COR-L47 (cell line): ENCODE measurements at regions not wholly inside any gene's neighbourhood (a gene's known extent, or its start where the extent isn't known, plus 50 kb on each side); places are given as distances from the start of the nearest gene placed in this dataset.

ENCODE experiments used
- DNase-seq: peaks from one replicate; lab custom pipeline; 2025; lab: John Stamatoyannopoulos, UW

DNA sequence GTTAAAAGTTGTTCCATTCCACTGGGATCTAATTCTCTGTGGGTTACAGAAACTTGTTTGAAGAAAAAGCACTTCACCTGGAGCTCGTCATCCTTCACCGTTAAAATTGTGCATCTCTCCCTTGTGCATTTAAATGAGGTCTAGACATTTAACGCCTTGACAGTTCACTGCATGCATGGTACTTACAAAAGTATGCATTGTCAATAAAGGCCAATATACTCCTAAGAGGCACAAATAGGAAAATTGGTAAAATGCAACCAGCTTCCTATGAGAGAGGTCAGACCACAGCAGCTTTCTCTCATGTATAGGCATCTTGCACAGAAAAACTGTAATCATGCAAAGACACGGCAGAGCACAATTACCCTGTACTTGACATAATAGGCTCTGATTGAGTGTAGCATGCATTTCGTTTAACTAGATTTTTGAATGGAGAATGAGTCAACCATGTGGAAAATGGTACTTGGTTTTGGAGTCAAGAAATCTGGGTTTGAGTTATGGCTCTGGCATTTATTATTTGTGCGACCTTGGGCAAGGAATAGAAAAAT, 378.5 kb downstream of the RFPL4B start:
- no peak for DNase-seq

DNA sequence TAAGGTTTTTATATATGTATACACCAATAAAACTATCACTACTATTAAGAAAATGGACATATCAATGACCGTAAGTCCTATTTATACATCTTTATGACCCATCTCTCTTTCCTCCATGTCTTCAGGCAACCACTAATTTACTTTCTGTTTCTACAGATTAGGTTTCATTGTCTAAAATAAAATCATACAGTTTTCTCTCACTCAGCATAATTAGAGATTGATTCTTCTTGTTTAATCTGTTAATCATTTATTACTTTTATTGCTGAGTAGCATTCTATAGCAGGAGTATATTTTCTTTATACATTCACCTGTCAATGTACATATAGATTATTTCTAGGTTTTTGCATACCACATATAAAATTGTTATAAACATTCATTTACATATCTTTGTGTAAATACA, 388.0 kb downstream of the RFPL4B start:
- DNase-seq = no peak

DNA sequence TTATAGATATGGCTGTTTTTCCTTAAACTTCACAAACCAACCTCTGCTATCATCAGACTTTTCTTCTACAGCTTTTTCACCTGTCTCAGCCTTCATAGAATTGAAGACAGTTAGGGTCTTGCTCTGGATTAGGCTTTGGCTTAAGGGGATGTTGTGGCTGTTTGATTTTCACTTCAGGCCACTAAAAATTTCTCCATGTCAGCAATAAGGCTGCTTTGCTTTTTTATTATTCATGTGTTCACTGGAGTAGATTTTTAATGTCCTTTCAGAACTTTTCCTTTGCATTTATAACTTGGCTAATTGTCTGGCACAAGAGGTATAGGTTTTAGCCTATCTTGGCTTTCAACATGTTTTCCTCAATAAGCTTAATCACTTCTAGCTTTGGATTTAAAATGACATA, 392.6 kb downstream of the RFPL4B start:
- DNase-seq = no peak

DNA sequence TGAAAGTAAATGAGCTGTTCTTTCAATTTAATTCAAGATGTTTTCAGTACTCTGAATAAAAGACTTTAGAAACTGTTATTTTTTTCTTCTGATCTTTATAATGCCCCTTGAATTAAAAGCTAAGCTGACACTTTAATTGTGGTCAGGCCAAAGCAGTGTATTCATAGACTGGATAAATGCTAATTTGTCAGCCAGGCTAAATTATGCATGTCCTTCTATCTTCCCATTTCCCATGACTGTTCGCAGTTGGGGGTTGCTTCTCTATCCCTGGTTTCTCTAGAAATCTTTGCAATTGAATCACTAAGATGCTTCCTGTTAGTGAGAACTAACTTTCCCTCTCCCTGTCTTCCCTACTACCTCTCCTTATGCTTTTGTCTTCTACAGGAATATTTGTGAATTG, 396.2 kb downstream of the RFPL4B start:
- DNase-seq = no peak

DNA sequence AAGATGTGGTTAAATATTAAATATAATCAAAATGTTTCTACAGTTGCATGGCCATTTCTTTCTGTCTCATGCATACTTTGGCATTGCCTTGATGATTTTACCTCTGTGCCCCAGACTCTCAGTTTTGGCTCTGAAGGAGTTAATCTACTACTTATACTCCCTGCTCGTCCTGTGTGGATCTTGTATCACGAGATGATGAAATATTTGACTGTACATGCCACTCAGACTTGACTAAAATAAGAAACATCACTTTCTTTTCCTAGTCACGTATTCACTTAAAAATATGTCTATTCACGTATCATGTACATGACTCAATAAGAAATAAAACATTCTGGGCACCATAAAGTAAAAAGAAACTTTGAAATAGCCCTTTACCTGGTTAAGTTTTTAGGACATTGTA, 397.7 kb downstream of the RFPL4B start:
- DNase-seq = no peak

DNA sequence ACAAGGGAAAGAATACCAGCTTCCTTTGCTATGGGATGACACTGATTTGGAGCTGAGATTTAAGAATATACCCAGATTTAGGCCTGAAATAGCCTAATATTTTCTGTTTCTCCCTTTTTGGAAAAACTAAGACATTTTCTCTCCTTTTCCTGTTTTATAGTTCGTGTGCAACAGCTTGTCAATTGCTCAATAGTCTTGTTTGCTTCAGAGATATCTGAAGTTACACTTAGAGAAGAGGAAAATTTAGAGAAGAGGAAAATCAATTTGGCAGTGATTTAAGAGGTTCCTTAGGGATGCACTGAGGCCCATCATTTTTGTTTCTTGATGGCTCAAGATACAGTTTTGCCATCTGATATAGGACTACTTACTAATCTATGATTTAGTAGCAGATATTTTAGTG, 398.6 kb downstream of the RFPL4B start:
- no peak for DNase-seq

DNA sequence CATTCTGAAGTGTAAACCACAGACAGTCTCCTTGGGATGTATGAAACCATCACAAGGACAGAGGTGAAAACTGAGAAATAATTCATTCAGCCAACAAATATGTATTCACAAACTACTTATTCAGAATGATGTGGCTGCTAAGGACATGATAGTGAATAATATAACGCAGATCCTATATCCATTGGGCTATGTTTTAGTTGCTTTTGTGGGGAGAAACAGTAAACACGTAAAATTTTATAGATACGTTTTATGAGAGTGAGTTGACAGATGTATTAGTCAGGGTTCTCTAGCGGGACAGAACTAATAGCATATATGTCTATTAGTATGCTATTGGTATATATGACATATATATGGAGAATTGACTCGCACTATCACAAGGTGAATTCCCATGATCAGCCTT, 402.5 kb downstream of the RFPL4B start:
- no peak for DNase-seq

DNA sequence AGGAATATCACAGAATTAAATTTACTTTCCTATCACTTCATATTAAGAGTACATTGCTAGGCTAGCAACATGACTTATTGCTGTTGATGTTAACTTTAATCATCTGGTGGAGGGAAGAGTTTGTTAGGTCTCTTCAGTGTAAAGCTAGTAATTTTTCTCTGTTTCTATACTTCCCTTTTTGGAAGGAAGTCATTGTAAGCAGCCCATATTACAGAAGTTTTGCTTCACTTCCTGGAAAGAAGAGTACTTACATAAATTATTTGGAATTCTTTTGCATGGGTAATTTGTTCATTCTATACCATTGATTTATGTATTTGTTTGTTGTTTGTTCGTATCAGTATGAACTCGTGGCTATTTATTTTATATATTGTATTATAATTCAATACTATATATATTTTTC, 405.2 kb downstream of the RFPL4B start:
- DNase-seq = no peak

DNA sequence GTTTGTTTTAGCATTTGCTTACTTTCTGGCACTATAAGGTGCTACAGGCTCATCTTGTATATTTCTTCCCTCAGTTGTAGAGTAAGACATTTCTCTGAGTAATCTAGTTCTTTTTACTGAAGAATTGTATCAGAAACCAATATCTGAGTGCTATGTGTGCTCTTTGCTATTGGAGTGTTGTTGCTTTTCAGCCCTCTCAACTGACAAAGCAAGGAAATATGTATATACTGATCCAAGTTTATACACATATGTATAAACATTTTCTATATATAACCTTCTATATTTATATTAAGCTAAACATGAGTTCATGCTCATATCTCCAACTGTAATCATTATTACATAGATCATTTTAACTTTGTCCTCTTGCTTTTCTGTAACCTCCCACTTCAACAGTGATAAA, 405.7 kb downstream of the RFPL4B start:
- DNase-seq = no peak

DNA sequence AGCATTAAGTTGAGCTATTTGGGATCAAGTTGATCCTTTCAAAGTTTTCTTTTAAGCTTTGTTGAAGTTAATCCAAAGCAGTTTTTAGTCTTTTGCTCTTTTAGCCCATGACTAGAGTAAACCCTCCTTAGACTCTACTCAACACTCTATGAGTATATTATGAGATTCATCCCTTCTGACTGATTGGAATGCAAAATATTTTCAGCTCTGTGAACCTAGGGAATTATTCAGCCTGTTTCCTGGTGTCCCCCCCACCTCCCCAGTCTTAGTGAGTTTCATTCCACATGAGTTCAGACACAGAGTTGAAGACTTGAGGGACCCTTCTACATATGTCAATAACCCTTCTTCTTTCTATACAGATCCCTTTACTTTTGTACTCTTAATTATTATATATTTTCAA, 413.7 kb downstream of the RFPL4B start:
- DNase-seq = no peak

DNA sequence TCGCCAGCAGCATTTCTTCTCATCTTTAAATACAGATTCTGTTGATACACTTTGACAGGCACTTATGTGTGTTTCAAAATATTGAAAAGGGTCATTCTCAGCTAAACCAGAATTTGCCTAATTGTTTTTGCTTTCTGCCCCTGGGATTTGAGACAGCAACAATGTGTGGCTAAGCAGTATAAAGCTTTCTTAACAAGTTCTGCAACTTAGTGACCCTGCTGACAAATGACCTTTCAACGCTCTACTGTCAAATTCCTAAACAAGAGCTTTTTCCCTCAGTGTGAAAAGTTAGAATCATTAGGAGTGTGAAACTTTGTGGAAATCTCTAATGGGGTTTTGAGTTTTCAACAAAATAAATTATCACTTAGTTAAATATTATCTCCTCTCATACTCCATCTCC, 414.6 kb downstream of the RFPL4B start:
- no peak for DNase-seq

DNA sequence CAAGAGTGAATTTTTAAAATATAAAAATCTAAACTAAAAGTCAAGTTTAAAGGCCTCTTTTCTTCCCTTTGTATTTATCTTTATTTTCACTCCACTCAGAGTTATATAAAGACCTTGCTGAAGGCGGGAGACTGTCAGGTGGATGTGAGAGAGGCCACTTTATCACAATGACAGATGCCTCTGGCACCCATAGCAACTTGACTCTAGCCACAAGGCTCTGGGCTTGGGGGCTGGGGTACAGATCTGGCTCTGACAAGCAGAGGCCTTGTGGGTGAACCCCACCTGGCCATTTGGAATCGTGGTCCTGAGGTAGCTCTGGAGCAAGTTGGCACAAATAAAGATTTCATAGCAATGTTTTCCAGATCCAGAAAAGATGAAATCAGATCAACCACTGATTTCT, 417.2 kb downstream of the RFPL4B start:
- DNase-seq = no peak

DNA sequence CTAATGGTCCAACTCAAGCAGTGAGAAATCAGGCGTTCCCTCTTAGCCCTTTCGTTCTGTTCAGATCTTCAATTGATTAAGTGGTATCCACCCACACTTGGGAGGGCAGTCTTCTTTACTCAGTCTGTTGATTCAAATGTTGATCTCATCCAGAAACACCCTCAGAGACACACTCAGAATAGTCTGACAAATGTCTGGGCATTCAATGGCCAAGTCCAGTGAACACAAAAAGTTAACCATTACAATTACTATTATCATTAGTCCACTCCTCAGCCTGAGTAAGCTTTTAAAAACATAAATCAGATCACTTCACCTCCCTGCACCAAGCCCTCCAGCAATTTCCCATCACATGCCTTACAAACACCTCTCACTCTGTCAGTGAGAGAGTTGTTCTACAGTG, 423.2 kb downstream of the RFPL4B start:
- DNase-seq = no peak

DNA sequence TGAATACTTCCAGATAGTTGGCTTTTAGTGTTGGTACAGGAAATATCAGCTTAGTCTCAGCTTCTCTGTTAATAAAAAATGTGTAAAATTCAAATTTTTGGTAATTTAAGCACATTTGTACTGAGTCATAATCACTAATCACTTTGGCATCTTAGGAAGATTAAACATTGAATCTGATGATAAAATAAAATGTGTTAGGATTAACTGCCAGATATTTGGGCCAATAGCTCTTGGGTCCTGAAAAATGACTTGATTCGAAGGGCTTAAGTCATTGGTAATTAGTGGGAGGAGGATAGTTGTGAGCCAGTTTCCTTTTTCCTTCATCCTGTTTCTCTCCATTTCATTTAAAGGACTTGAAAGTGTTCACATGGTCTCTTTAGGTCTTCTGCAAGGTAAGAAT, 426.1 kb downstream of the RFPL4B start:
- no peak for DNase-seq

DNA sequence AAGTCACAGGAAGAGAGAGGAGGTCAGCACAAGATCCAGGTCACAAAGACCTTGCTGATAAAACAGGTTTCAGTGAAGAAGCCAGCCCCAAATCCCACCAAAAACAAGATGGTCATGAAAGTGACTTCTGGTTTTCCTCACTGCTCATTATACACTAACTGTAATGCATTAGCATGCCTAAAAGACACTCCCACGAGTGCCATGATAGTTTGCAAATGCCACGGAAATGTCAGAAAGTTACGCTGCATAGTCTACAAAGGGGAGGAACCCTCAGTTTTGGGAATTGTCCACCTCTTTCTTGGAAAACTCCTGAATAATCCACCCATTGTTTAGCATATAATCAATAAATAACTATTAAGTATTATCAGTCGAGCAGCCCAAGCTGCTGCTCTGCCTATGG, 427.2 kb downstream of the RFPL4B start:
- no peak for DNase-seq

DNA sequence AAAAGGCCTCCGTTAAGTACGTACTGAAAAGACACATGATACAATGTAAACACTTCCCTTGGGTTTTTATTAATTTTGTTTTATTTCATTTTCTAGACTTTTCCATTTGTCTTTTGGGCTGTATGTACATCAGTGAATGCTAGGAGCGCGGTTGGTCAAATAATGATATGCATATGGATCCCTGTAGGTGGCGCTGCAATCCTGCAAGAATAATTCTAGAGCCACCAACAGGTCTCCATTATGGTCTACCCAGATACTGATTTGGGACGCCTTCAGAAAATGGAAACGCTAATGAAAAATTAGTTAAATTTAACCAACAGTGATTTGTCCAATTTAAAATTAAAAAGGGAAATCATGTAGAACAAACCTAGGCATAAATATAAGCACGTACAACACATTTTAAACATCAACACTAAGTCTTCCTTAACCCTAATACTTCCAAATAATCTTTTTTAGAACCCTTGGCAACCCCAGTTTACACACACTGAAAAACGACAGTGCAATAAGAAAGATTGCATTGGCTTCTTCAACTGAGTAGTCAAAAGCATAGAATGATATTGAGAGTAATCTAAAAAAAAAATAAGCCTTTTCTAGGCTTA, 433.5 kb downstream of the RFPL4B start:
- DNase-seq = peak; percentile 12

DNA sequence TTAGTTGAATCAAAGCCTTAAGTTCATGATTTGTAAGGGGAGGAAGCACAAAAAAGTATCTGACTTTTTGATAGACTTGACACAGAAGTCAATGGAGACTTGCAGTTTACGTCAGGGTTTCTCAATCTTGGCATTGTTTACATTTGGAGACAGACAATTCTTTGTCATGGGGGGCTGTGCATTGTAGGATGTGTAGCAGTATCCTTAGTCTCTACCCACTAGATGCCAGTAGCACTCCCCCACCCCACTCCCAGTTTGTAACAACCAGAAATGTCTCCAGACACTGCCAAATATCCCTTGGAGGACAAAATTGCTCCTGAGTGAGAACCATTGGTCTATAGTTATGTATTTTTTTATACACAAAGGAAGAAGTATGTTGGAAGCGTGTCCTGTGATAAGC, 434.1 kb downstream of the RFPL4B start:
- DNase-seq = no peak

DNA sequence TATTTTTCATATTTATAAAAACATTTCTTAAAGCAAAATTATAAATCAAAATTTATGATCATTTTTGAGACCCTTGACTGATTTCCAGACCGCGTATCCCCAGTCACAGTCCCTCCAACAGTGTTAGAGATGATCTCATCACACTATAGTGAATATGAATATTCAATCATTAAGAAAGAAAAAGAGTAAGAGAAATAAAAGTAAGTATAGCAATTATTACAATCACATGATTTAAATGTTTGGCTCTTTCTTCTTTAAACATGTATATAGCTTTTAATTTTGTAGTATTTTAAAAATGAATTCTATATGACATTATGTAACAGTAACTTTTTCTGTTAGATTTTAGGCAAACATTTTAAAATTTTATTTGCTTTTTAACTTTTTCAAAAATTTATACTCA, 438.3 kb downstream of the RFPL4B start:
- DNase-seq = no peak

DNA sequence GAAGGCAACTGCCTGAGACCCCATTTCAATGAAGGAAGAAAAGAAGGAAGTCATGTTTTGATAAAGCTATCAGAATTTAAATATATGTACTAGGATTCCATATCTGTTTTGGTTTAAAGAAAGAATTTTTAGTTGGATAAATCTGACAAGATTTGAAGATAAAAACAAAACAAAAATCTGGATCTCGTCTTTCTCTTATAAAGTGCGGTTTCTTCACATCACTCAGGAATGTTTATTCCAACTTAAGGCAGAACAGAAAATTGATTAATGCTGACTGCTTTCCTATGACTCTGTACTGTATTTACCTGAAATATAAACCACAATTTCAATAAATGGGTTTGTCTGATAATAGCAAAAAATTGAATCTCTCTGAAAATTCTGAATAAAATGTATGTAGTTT, 439.7 kb downstream of the RFPL4B start:
- DNase-seq = no peak

DNA sequence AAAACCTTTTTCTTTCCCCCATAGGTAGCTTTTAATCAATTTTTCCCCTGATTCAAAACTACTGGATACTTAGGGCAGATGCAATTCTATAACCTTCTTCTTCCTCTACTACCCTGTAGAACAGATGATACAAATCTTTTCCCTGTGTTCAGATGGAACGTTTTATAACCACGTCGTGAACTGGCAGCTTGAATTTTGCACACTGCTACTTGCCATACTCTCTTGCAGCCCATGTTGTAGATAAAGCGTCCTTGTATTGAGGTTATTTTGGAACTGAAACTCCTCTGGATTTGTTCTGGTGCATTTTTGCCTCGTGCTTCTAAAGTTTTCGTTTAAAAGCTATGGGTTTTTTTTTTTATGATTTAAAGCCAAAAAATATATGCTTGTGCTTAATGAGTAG, 440.2 kb downstream of the RFPL4B start:
- DNase-seq = no peak

DNA sequence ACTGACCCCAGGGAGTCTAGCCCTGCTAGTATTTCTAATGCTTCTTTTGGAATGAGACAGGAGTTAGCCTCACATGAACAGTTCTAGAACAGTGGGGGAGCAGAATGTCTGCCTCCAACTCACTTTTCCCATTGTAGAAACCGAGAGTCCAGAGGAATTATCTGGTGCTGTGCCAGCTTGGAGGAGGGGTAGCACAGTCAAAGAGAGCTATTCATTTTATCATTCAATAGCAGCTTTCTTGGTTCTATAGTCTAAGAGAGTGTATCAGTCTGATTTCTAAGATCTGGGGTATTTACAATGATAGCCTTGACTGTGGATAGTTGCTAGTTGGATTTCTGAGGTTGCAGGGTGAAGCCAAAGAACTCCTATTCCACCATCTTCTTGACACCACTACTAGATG, 448.2 kb downstream of the RFPL4B start:
- no peak for DNase-seq

DNA sequence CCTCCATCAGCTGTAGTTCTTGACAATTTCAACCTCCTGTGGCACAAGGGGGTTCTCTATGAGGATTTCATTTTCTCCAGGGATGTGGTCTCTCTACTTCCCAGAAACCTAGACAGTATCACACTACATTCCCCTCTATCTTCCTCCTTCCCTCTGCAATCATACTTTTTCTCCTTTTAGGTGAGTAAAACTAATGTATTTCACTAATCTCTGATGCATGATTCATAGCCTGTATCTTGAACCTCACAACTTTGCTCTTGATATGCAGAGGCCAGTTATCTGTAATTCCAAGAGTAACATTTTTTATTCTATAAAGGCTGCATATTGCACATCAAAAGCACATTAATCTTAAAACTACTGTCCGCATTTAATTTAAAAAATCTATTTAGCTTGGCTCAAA, 449.6 kb downstream of the RFPL4B start:
- DNase-seq = no peak

DNA sequence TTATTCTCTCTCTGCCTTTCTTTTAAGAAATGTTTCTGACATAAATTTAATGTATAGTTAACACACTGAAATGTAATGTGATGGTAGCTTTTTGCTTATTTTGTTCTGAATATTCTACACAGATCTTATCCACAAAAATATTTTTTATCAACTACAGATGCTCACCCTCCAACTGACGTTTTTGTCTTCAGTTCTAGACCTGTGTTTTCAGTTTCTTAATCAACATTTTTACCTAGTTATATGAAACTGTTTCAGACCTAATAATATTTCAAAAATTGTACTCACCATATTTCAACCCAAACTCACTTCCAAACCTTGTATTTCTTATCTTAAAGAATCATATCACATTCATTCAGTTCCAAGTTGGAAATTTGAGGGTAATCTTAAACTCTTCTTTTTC, 452.8 kb downstream of the RFPL4B start:
- no peak for DNase-seq

DNA sequence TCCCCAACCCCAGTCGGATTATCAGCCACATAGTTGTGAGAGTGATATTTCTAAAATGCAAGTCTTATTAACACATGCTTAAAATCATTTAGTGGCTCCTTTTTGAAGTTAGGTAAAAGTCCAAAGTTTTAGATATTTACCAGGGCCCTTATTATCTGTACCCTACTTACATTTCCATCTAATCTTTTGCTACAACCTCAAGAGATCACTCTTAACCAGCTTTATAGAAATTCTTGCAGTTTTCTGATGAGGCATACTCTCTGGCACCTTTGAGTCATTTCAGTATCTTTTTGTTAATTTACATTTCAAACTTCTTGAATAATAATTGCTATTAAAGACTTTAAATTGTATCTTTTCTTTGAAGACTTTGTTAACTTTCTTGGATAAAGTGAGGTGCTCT, 453.3 kb downstream of the RFPL4B start:
- no peak for DNase-seq

DNA sequence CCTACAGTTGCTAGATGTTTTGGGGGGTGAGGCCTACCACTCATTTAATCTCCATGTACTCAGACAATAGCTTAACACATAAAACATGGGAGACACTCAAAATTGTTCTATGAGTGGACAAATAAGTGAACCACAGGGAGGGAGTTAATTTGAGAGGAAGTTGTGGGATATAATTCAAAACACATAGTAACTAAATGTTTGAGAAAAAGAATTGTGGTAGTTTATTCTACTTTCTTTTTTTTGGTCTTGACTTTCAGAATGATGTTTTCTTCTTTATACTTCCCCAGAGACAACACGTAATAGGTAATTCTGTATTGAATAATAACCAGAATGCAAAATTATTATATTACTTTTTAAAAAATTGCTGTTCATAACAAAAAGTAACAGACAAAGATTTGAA, 453.8 kb downstream of the RFPL4B start:
- no peak for DNase-seq
